Right hindlimb (tissue), 1 donor: ENCODE measurements at regions not wholly inside any gene's neighbourhood (a gene's known extent, or its start where the extent isn't known, plus 50 kb on each side); places are given as distances from the start of the nearest gene placed in this dataset.
"Not testable (repeated sequence)": the region's sequence is repeated elsewhere in the genome, so short reads cannot be mapped to it uniquely, and the experiment has no call there.

Experiments
- DNase-seq: peaks from one replicate; pipeline ENCODE4 v3.0.0-alpha.2; 2018

DNA sequence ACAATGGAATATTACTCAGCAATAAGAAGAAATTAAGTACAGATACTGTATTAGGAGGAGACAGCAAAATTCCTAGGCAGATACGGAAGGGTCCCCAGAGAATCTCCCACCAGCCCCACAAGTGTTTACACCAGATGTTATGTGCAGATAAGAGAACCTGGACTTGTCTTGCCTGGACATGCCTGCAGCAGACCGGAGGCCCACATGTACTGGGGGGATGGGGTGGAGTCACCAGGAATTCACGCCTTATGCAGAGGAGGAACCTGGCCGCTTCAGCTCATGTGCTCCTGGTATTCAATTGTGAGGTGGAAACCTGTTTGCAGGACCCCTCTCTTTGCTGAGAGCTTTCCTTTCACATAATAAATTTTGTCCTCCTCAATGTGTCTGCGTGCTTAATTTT, 586.3 kb upstream of the DEFB115 start:
- not testable (repeated sequence) for DNase-seq

GRCh38 chr20:30675988-30676564, 581.4 kb upstream of the DEFB115 start:
- not testable (repeated sequence) for DNase-seq

- DNase-seq, result not testable (repeated sequence)
Measured at GRCh38 chr20:30682236-30682635, 575.2 kb upstream of the DEFB115 start.

GRCh38 chr20:30712861-30713260, 544.6 kb upstream of the DEFB115 start:
- not testable (repeated sequence) for DNase-seq

GRCh38 chr20:30719415-30720199, 537.9 kb upstream of the DEFB115 start:
- not testable (repeated sequence) for DNase-seq

- DNase-seq, result not testable (repeated sequence)
Measured at GRCh38 chr20:30723511-30723910, 534.0 kb upstream of the DEFB115 start.

GRCh38 chr20:30723934-30724687, 533.4 kb upstream of the DEFB115 start:
- DNase-seq, result peak; percentile 21

GRCh38 chr20:30724688-30725074, 532.8 kb upstream of the DEFB115 start:
- not testable (repeated sequence) for DNase-seq

- not testable (repeated sequence) for DNase-seq
Measured at GRCh38 chr20:30725188-30725587, 532.3 kb upstream of the DEFB115 start.

- DNase-seq, result not testable (repeated sequence)
Measured at GRCh38 chr20:30728271-30728885, 529.1 kb upstream of the DEFB115 start.
